Keratinocyte (primary cell): ENCODE measurements at regions not wholly inside any gene's neighbourhood (a gene's known extent, or its start where the extent isn't known, plus 50 kb on each side); places are given as distances from the start of the nearest gene placed in this dataset.

Experiments
- CTCF ChIP-seq, 3 experiments: IDR thresholded peaks in 1 of 3; conservative IDR thresholded peaks in 1 of 3; optimal IDR thresholded peaks in 1 of 3; 2 replicates in 2 of 3; 3 replicates in 1 of 3; pipeline versions ENCODE3 to v1.5.1; 2011; ENCODE audit warnings: low read length in 3 of 3, mild to moderate bottlenecking in 3 of 3, moderate library complexity in 2 of 3, control low read depth in 1 of 3, inconsistent platforms in 1 of 3; ENCODE audit not compliant: insufficient read depth in 2 of 3; ENCODE audit errors: extremely low read depth in 1 of 3
- EZH2 ChIP-seq: IDR thresholded peaks from one replicate; pipeline ENCODE4 v1.6.1; 2012; ENCODE audit warnings: inconsistent platforms, mild to moderate bottlenecking, low read length, moderate library complexity

GRCh38 chrX:40268188-40268520, 170.4 kb upstream of the BCOR start:
- TF ChIP-seq CTCF (optimal IDR thresholded peaks at IDR 0.05 in 1 of 3, IDR thresholded peaks at IDR 0.05 in 1 of 3, conservative IDR thresholded peaks at IDR 0.05 in 1 of 3; ENCODE audit: extremely low read depth in 1 of 3, insufficient read depth in 2 of 3, low read length in 3 of 3) (no peak), EZH2 (no peak)
